ENCODE measurements at regions not wholly inside any gene's neighbourhood (a gene's known extent, or its start where the extent isn't known, plus 50 kb on each side); places are given as distances from the start of the nearest gene placed in this dataset.

GRCh38 chr2:225766431-225766830, 366.9 kb downstream of the NYAP2 start:
- intact Hi-C loops (cut with micrococcal nuclease; ENCODE audit: unreplicated experiment): no loop called here
- no peak for DNase-seq
- H3K9me3 Mint-ChIP-seq (ENCODE audit: low read depth, unreplicated experiment): no peaks in the 10 kb centered on the region
- no peaks in the 10 kb centered on the region for H3K36me3 Mint-ChIP-seq (ENCODE audit: insufficient read depth, unreplicated experiment)
- no TSS peak for BruUV-seq (replicated peaks)
- H3K4me1 Mint-ChIP-seq (ENCODE audit: low read depth, unreplicated experiment): no peaks in the 10 kb centered on the region
- H3K27ac Mint-ChIP-seq (ENCODE audit: unreplicated experiment): no peak overlapping the region
- no peaks in the 10 kb centered on the region for H3K27me3 Mint-ChIP-seq (ENCODE audit: unreplicated experiment)
- CTCF ChIA-PET: interaction anchor here (0.6 kb wide), 1 partner anchor 15 kb away, joined by 5 read pairs; no protein-coding TSS in a partner anchor
- no peak for TF ChIP-seq CTCF (IDR thresholded peaks at IDR 0.05; ENCODE audit: unreplicated experiment)
- no peak overlapping the region for H3K4me3 Mint-ChIP-seq (ENCODE audit: low read depth, unreplicated experiment)

- CTCF ChIA-PET: interaction anchor here (0.6 kb wide), 1 partner anchor 14 kb away, joined by 5 read pairs; no protein-coding TSS in a partner anchor
- no peak overlapping the region for H3K27ac Mint-ChIP-seq (ENCODE audit: unreplicated experiment)
- BruUV-seq (replicated peaks): no TSS peak
- TF ChIP-seq CTCF (IDR thresholded peaks at IDR 0.05; ENCODE audit: unreplicated experiment): no peak
- H3K27me3 Mint-ChIP-seq (ENCODE audit: unreplicated experiment): no peaks in the 10 kb centered on the region
- no peak overlapping the region for H3K4me3 Mint-ChIP-seq (ENCODE audit: low read depth, unreplicated experiment)
- DNase-seq: no peak
- H3K9me3 Mint-ChIP-seq (ENCODE audit: low read depth, unreplicated experiment): no peaks in the 10 kb centered on the region
- intact Hi-C loops (cut with micrococcal nuclease; ENCODE audit: unreplicated experiment): no loop called here
- no peaks in the 10 kb centered on the region for H3K4me1 Mint-ChIP-seq (ENCODE audit: low read depth, unreplicated experiment)
- no peaks in the 10 kb centered on the region for H3K36me3 Mint-ChIP-seq (ENCODE audit: insufficient read depth, unreplicated experiment)
Observed at GRCh38 chr2:225765820-225766219, 366.3 kb downstream of the NYAP2 start.

- TF ChIP-seq CTCF (IDR thresholded peaks at IDR 0.05; ENCODE audit: unreplicated experiment): no peak
- no peaks in the 10 kb centered on the region for H3K9me3 Mint-ChIP-seq (ENCODE audit: low read depth, unreplicated experiment)
- no peaks in the 10 kb centered on the region for H3K27me3 Mint-ChIP-seq (ENCODE audit: unreplicated experiment)
- no peak overlapping the region for H3K4me3 Mint-ChIP-seq (ENCODE audit: low read depth, unreplicated experiment)
- H3K36me3 Mint-ChIP-seq (ENCODE audit: insufficient read depth, unreplicated experiment): no peaks in the 10 kb centered on the region
- intact Hi-C loops (cut with micrococcal nuclease; ENCODE audit: unreplicated experiment): no loop called here
- H3K27ac Mint-ChIP-seq (ENCODE audit: unreplicated experiment): no peak overlapping the region
- H3K4me1 Mint-ChIP-seq (ENCODE audit: low read depth, unreplicated experiment): no peaks in the 10 kb centered on the region
- no TSS peak for BruUV-seq (replicated peaks)
- no peak for DNase-seq
- CTCF ChIA-PET: no interaction called here
Observed at GRCh38 chr2:225764346-225764745, 364.8 kb downstream of the NYAP2 start.

GRCh38 chr2:225763711-225764110, 364.2 kb downstream of the NYAP2 start:
- Mint-ChIP-seq H3K4me1 (ENCODE audit: low read depth, unreplicated experiment) (no peaks in the 10 kb centered on the region), H3K36me3 (ENCODE audit: insufficient read depth, unreplicated experiment) (no peaks in the 10 kb centered on the region), H3K27me3 (ENCODE audit: unreplicated experiment) (no peaks in the 10 kb centered on the region), H3K27ac (ENCODE audit: unreplicated experiment) (no peak overlapping the region), H3K9me3 (ENCODE audit: low read depth, unreplicated experiment) (no peaks in the 10 kb centered on the region), H3K4me3 (ENCODE audit: low read depth, unreplicated experiment) (no peak overlapping the region)
- DNase-seq: no peak
- BruUV-seq (replicated peaks): no TSS peak
- TF ChIP-seq CTCF (IDR thresholded peaks at IDR 0.05; ENCODE audit: unreplicated experiment): no peak
- CTCF ChIA-PET: no interaction called here
- intact Hi-C loops (cut with micrococcal nuclease; ENCODE audit: unreplicated experiment): no loop called here

Data from Calu3 (cell line).